ENCODE measurements at regions not wholly inside any gene's neighbourhood (a gene's known extent, or its start where the extent isn't known, plus 50 kb on each side); places are given as distances from the start of the nearest gene placed in this dataset.

DNA sequence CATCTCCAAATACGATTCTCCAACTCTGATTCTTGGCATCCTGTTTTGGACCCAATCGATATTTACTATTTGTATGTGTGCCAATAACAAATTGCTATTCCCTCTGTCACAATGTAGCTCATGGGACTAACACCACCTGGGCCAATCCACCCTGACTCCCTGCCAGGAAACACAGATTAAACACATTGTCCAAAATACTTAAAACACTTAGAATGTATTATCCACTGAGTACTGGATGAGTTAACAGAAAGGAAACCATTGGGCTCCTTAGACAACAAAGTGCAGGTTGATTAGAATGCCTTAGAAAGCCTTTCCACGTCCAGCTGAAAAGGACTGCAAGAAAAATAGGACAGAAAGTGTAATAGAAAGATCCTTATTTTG lies 79.4 kb upstream of the ARHGAP28 start:
- no peak for TF ChIP-seq CTCF (IDR thresholded peaks at IDR 0.05 in 2 of 3, conservative IDR thresholded peaks at IDR 0.05 in 1 of 3; ENCODE audit: insufficient read depth in 2 of 3, low read depth in 1 of 3, low read length in 3 of 3)
- TF ChIP-seq, protein P1, sequence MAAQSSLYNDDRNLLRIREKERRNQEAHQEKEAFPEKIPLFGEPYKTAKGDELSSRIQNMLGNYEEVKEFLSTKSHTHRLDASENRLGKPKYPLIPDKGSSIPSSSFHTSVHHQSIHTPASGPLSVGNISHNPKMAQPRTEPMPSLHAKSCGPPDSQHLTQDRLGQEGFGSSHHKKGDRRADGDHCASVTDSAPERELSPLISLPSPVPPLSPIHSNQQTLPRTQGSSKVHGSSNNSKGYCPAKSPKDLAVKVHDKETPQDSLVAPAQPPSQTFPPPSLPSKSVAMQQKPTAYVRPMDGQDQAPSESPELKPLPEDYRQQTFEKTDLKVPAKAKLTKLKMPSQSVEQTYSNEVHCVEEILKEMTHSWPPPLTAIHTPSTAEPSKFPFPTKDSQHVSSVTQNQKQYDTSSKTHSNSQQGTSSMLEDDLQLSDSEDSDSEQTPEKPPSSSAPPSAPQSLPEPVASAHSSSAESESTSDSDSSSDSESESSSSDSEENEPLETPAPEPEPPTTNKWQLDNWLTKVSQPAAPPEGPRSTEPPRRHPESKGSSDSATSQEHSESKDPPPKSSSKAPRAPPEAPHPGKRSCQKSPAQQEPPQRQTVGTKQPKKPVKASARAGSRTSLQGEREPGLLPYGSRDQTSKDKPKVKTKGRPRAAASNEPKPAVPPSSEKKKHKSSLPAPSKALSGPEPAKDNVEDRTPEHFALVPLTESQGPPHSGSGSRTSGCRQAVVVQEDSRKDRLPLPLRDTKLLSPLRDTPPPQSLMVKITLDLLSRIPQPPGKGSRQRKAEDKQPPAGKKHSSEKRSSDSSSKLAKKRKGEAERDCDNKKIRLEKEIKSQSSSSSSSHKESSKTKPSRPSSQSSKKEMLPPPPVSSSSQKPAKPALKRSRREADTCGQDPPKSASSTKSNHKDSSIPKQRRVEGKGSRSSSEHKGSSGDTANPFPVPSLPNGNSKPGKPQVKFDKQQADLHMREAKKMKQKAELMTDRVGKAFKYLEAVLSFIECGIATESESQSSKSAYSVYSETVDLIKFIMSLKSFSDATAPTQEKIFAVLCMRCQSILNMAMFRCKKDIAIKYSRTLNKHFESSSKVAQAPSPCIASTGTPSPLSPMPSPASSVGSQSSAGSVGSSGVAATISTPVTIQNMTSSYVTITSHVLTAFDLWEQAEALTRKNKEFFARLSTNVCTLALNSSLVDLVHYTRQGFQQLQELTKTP (IDR thresholded peaks at IDR 0.05; ENCODE audit: low read depth in 1 of 2, partially characterized antibody in 2 of 2), result no peak
